Stimulated activated CD8-positive, alpha-beta memory T cell treated with anti-CD3 and anti-CD28 coated beads, Interleukin-12 subunit alpha, Interleukin-12 subunit beta, amount 100 ng/mL, for 1 hour (primary cell): ENCODE measurements at regions not wholly inside any gene's neighbourhood (a gene's known extent, or its start where the extent isn't known, plus 50 kb on each side); places are given as distances from the start of the nearest gene placed in this dataset.
"Not testable (repeated sequence)": the region's sequence is repeated elsewhere in the genome, so short reads cannot be mapped to it uniquely, and the experiment has no call there.

Experiments
- DNase-seq: peaks from one replicate; pipeline ENCODE4 v3.0.0-alpha.2; 2020; ENCODE audit warnings: low read depth

- no peak for DNase-seq
Measured at GRCh38 chr2:241957276-241957675, 87.7 kb downstream of the RTP5 start.

DNA sequence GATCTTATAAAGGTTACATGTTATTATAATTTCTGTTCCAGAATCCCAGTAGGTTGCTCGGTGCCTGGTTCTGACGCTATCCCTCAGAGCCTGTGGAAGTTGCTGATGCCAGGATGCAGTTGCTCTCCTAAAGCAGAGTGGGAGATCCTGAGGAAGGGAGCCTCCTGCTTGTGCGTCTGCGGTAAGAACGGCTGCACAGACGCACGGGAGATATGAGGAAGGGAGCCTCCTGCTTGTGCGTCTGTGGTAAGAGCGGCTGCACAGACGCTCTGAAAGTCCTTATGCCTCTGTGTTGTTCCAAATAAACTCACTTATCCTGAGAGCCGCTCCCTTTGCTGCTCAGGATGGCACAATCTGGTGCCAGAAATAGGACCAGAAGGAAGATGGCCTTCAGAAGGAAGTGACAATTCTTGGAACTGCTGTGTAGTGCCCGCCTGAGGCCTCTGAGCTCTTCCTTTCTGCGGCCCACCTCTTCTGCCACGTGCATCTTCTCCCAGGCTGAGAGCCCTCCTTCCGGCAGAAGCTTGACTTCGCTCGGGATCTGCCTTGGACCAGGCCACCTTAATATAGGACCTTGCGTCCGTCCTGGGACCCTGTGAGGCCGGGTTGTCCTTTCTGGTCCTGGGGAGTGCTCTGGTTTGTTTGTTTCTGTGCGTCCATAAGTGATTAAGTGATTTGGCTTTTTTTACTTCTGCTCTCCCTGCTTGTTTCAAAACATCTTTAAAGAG lies 89.5 kb downstream of the RTP5 start:
- no peak for DNase-seq

GRCh38 chr2:241959751-241960269 lies 90.3 kb downstream of the RTP5 start:
- no peak for DNase-seq

DNA sequence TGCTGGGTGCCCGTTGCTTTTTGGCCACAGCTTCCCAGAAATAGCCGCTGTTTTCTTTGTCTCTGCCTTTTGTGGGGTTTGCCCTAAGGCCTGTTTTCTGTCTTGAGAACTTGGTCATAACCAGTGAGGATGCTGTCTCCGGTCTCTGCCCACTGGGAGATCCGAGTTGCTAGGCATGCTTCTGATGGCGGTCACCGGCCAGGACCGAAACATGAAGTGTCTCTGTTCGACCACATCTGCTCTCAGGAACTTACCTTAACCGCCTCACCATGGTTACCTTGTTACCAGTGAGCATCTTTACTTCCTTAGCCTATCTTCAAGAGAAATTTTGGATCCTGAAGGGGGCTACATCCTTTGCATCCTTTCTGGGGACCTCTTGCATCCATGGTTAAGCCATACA lies 91.9 kb downstream of the RTP5 start:
- DNase-seq, result no peak

- DNase-seq, result no peak
Measured at GRCh38 chr2:241964133-241964532, 94.6 kb downstream of the RTP5 start.

- peak; percentile 57 for DNase-seq
Measured at GRCh38 chr2:241965931-241966412, 96.4 kb downstream of the RTP5 start.

GRCh38 chr2:241966647-241967466 lies 97.3 kb downstream of the RTP5 start:
- no peak for DNase-seq

DNA sequence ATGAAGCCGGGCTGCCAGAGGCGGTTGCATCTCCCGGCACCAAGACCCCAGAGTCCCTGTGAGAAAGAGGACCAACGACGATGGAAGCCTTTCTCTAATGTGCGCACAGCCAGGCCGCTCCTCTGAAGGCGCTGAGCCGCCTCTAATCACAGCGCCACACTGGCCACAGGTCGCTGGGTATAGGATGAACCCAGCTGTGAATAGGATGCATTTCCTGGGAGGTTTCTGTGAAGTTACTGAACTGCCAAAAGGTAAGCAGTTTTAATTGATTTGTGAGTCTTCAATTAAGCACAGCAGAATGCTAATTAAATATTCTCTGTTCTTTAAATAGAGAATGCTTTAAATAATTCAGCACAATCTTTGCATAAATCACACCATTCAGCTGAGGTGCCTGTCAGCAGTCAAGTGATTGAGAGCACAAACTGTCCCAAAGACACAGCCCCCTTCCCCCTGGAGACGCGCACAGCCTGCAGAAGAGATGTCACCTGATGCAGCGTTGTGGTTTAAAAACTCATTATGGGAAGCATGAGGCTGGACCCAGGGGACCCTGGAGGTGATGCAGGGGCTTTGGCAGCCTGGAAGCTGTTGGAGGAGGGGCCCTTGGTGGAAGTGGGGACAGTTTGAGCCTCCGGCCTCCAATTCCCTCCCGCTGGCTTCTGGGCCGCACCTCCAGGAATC lies 98.1 kb downstream of the RTP5 start:
- DNase-seq, result no peak

GRCh38 chr2:241968417-241968816 lies 98.9 kb downstream of the RTP5 start:
- DNase-seq, result no peak

DNA sequence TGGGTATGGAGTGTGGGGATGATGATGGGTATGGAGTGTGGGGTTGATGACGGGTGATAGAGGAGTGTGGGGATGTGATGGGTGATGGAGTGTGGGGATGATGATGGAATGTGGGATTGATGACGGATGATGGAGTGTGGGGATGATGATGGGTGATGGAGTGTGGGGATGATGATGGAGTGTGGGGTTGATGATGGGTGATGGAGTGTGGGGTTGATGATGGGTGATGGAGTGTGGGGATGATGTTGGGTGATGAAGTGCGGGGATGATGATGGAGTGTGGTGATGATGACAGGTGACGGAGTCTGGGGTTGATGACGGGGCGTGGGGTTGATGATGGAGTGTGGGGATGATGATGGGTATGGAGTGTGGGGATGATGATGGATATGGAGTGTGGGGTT lies 99.7 kb downstream of the RTP5 start:
- DNase-seq, result not testable (repeated sequence)

DNA sequence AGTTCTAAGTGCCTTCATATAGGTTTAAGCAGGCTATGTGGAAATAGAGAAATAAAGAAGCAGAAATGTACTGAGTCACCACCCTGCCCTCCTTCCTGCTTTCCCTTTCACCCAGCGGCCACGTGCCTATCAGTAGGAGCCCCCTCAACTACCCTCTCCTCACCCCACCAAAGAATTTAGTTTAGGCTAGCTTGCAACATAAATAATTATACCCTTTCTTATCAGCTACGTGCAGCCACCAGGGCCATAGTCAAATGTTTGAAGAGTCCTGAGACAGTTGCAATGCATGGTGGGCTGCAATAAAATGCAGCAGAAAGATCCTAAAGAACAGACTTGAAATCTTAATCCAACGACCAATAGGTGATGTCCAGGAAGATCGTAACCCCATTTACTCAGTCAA lies 101.2 kb downstream of the RTP5 start:
- DNase-seq, result no peak

DNA sequence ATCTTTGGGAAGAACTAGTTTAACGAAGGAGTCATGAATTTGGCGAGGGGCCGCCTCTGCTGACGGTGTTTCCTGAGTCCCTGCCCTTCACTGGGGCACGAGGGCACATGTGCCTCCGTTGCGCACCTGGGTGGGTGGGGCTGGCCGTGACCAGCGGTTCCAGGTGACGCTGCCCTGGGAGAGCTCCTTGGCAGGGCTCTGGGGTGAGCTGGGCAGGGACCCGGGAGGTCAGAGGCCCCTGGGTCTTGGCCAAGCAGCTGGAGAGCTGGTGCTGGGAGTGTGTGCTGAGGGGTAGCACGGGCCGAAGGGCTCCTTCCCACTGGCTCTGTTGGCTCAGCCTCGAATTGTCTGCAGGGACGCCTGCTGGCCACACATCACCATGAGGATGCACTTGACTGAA lies 104.6 kb downstream of the RTP5 start:
- DNase-seq, result no peak

DNA sequence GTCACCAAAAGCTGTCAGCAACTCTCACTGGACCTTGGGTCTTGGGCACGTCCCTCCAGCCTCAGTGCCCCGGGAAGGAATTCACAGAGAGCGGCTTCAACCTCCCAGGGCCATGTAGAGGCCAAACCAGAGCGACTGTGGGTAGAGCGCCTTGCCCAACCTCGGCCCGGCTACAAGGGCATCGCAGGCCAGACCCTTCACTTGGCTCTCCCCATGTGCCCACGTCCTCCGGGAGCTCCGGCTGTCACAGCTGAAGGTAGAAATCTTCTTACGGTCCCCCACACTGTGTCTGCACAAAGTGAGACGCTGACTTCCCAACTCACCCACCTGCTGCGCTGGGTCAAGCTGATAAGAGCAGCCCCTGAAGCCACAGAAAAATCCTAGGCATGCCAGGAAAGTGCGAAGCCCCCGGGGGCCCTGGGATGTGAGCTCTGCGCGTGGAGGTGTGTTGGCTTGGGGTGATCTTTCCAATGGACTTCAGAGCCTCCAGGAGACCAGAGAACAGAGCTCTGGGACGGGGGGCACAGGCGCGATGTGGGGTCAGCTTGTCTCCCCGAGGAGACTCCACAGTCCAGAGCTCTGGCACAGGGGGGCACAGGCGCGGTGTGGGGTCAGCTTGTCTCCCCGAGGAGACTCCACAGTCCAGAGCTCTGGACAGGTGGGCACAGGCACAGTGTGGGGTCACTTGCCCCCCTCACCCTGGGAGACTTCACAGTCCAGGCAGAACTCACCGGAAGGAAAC lies 105.5 kb downstream of the RTP5 start:
- no peak for DNase-seq

DNA sequence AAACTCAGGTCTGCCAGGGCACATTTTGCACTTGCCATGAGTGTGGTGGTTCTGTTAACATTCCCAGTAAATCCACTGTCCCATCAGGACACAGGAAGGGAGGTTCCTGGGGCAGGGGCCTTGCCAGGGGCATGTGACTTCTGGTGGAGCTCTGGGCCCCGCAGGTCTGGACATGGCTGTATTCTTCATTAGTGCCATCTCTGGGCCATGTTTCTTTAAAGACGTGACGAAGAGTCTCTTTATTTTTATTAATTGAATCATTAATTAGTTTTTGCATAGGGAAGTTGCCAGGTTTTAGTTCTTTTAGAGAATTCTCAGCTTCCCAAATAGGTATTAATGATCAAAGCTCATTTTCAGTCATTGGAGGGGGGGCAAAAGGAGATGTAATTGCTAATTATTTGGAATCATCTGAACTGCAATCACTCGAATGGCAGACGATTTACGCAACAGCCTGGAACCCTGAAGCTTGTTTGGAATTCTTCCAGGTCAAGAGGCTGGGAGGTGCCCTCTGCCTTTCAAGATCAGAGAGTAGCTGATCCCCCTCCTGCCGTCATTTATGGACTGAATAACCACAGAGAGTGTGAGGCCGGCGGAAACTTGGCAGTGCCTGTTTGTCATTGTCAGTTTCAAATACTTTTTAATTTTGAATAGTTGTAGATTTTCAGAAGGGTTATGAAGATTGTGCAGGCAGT lies 106.2 kb downstream of the RTP5 start:
- no peak for DNase-seq

DNA sequence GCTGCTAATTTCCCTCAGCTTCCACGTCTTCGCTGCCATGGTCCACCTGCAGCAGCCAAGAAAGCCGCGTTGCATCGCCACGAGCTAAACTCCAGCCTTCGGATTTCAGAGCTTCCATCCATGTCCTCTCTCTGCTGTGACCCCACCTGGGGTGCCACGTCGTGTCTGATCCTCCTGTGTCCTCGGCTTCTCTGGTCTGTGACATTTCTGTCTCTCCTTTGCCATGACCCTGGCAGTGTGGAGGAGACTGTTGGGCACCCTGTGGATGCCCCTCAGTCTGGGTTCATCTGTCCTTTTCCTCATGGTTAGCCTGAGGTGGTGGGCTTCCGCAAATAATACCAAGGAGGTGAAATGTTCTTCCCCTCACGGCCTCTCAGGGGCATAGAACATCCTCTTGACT lies 106.8 kb downstream of the RTP5 start:
- DNase-seq, result no peak

DNA sequence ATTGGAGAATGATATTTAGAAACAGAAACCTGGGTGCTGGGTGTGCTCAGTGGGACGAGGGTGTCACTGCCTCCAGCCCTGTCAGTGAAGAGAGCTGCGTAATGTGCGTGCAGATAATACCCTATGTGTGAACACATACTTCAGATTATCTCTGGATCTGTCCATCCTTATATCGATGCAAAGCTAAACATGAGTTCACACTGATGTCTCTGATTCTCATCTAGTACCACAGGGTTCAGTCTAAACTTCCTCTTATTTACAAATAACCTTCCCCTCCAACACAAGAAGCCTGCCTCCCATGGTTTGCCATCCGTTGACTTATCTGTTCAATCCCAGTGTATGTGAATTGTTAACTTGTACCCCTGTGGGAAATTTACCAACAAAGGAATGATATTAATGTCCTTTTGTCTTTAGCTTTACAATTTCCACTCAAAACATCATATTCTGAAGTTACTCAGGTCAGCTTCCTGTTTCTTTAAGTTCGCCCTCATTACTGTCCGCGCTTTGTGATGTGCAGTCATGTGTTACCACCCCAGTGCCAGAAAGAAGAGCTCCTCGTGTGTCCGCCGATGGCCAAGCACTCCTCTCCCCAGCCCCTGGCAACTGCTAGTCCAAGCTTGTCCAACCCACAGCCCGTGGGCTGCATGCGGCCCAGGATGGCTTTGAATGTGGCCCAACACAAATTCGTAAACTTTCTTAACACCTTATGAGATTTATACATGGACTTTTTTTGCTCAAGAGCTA lies 108.2 kb downstream of the RTP5 start:
- DNase-seq, result no peak

- DNase-seq, result no peak
Measured at GRCh38 chr2:241978670-241979069, 109.1 kb downstream of the RTP5 start.

DNA sequence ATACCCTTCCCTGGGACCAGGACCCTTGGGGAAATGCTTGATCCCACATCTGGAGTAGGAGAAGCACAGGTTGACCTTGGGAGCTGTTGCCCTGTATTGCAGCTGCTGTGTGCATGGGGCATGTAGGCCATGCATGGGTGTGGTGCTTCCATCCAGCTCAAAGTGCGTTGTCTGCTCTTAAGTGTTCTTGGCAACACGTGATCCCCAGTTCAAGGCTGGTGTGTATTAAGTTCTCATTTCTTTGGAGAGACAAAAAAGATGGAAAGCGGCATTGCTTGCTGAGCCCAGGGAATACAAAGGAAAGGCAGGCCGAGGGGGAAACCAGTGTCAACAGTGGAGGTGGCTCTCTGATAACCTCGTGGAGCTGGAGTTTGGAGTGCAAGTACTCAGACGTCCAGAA lies 110.7 kb downstream of the RTP5 start:
- no peak for DNase-seq

DNA sequence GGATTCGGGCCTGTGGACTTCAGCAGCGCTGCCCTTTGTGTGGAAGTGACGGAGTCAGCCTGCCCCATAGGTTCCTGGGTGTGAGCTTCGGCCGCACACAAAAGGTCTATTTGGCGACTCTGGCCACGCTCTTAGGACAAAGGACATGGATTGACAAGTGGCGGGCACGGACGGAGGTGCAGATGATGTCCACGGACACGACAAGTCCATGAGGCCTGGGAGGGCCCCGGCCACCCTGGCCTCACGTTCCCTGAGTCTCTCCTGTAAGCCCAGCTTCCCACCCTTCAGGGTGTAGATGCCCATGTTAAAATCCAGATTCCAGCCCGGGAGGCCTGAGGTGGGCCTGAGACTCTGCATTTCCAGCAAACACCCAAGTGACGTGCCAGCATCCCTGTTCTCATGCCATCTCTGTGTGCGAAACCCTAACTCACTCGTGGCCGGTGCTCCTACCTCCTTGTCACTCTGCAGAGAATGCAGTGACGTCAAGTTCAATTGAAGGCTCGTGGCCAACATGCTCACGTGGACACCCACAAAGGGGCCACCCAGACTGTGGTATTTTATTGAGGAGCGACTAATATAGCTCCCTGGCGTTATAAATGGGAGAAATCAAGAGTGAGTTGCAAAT lies 111.7 kb downstream of the RTP5 start:
- DNase-seq, result no peak
